GM12891 (cell line): ENCODE measurements at regions not wholly inside any gene's neighbourhood (a gene's known extent, or its start where the extent isn't known, plus 50 kb on each side); places are given as distances from the start of the nearest gene placed in this dataset.

Experiments
- PAX5 ChIP-seq: IDR thresholded peaks from 2 replicates; pipeline ENCODE4 v1.6.1; 2011; ENCODE audit warnings: low read length, moderate library complexity, mild to moderate bottlenecking; ENCODE audit not compliant: insufficient read depth, severe bottlenecking
- POLR2A ChIP-seq: IDR thresholded peaks from 2 replicates; pipeline ENCODE4 v1.6.1; 2011; ENCODE audit warnings: low read depth, low read length, control low read depth
- POLR2AphosphoS5 ChIP-seq: IDR thresholded peaks from 2 replicates; pipeline ENCODE4 v1.6.1; 2011; ENCODE audit warnings: low read depth, low read length, control low read depth
- POU2F2 ChIP-seq: IDR thresholded peaks from 2 replicates; pipeline ENCODE4 v1.6.1; 2011; ENCODE audit warnings: low read depth, mild to moderate bottlenecking, control low read depth, low read length, moderate library complexity
- SPI1 ChIP-seq: IDR thresholded peaks from 2 replicates; pipeline ENCODE4 v1.6.1; 2011; ENCODE audit warnings: low read depth, low read length, control low read depth
- TAF1 ChIP-seq: IDR thresholded peaks from 2 replicates; pipeline ENCODE4 v1.6.1; 2011; ENCODE audit warnings: low read depth, low read length, control low read depth

DNA sequence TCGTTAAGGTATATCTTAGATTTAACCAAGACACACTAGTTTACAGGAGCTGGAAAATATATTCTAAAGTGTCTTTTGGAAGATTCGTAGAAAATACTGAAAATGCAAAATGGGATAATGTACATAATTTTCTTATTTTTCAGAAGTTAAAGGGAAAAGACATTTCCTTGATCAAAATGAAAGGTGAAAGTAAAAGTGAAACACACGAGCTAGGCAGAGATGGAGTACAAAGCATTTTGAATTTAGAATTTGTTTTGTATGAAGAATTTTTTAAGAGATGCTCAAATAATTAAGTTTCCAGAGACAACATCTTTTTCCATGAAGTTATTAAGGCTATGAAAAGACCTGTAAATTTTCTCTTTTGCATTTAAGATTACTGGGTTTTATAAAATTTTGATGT is 2192.6 kb upstream of the AGA start:
- TF ChIP-seq POLR2AphosphoS5 = no peak
- TF ChIP-seq POLR2A = no peak
- TF ChIP-seq TAF1 = no peak
- TF ChIP-seq POU2F2 = no peak
- TF ChIP-seq SPI1 = no peak
- TF ChIP-seq PAX5 = no peak
